Body of pancreas (tissue), 4 donors: ENCODE measurements at regions not wholly inside any gene's neighbourhood (a gene's known extent, or its start where the extent isn't known, plus 50 kb on each side); places are given as distances from the start of the nearest gene placed in this dataset.

Experiments
- CTCF ChIP-seq, 7 experiments: fragments of 450-650 bp in 4 of 7; fragments of 200-600 bp in 3 of 7; sonication (generic) in 3 of 7; IDR thresholded peaks; one replicate each; pipeline ENCODE4 v1.5.1; 2016 to 2019; ENCODE audit warnings: antibody characterized with exemption in 7 of 7
- POLR2A ChIP-seq, 3 donors: fragments of 450-650 bp; IDR thresholded peaks; one replicate each; pipeline ENCODE4 v1.6.1; 2016; ENCODE audit warnings: antibody characterized with exemption in 3 of 3, mild to moderate bottlenecking in 2 of 3

DNA sequence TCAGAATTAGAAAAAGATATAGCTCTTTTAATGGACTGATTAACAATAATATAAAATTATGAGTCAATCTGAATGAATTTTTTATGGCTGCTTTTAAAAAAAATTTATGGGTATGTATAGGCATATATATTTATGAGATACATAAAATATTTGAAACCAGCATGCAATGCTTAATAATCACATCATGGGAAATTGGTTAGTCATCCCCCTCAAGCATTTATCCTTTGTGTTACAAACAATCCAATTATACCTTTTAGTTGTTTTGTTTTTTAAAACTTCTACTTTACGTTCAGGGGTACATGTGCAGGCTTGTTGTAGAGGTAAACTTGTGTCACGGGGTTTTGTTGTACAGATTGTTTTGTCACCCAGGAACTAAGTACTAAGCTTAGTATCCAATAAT, 63.4 kb upstream of the HMGCLL1 start:
- no peak for TF ChIP-seq CTCF (IDR thresholded peaks at IDR 0.05)
- no peak for TF ChIP-seq POLR2A (IDR thresholded peaks at IDR 0.05)
